ENCODE measurements at regions not wholly inside any gene's neighbourhood (a gene's known extent, or its start where the extent isn't known, plus 50 kb on each side); places are given as distances from the start of the nearest gene placed in this dataset.

DNA sequence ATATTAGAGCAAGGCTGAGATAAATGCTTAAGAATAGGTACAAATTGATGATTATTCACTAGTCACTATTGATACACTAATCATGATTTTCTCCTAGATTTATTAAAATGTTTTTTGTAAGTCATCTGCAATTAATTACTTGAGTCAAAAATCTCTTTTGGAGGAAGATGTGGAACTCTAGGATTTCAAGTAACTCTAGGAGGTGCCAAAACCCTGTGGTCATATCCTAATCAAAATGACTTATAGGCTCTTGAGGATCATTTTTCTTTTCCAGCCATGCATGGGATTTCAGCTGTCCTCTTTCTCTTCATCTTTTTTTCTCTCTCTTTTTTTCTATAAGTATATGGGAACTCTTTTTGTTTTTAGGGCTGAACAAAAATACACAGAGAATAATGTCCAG, 141.8 kb upstream of the CD180 start:
- no peak for TF ChIP-seq CTCF (conservative IDR thresholded peaks at IDR 0.05; ENCODE audit: low read depth, low read length)
- H3K4me3 ChIP-seq (ENCODE audit: low read depth, low read length) = no peak overlapping the region
- DNase-seq (ENCODE audit: low read depth) = peak; percentile 28

- no peak for DNase-seq (ENCODE audit: low read depth)
- H3K4me3 ChIP-seq (ENCODE audit: low read depth, low read length) = no peak overlapping the region
- no peak for TF ChIP-seq CTCF (conservative IDR thresholded peaks at IDR 0.05; ENCODE audit: low read depth, low read length)
These were observed 141.2 kb upstream of the CD180 start for GRCh38 chr5:67337751-67338150.

- no peak for TF ChIP-seq CTCF (conservative IDR thresholded peaks at IDR 0.05; ENCODE audit: low read depth, low read length)
- H3K4me3 ChIP-seq (ENCODE audit: low read depth, low read length) = no peak overlapping the region
- DNase-seq (ENCODE audit: low read depth) = no peak
These were observed 138.8 kb upstream of the CD180 start for GRCh38 chr5:67335426-67335825.

GRCh38 chr5:67334373-67334772, 137.8 kb upstream of the CD180 start:
- H3K4me3 ChIP-seq (ENCODE audit: low read depth, low read length) = no peak overlapping the region
- DNase-seq (ENCODE audit: low read depth) = no peak
- no peak for TF ChIP-seq CTCF (conservative IDR thresholded peaks at IDR 0.05; ENCODE audit: low read depth, low read length)

DNA sequence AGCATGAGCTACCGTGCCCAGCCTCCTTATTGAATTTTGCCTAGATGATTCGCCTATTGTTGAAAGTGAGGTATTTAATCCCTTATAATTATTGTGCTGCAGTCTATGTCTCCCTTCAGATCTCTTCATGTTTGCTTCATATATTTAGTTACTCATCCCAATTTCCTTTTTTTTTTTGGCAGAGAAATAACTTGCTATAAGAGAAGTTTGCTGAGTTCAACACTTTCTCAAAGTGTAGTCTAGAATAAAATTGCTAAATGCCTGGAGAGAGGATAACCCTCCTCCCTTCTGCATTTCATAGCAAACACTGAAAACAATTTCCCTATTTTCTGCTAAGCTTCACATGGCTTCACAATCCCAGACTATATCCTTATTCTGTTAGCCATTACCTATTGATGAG, 136.6 kb upstream of the CD180 start:
- TF ChIP-seq CTCF (conservative IDR thresholded peaks at IDR 0.05; ENCODE audit: low read depth, low read length) = no peak
- no peak overlapping the region for H3K4me3 ChIP-seq (ENCODE audit: low read depth, low read length)
- no peak for DNase-seq (ENCODE audit: low read depth)

GRCh38 chr5:67331296-67331925, 134.8 kb upstream of the CD180 start:
- TF ChIP-seq CTCF (conservative IDR thresholded peaks at IDR 0.05; ENCODE audit: low read depth, low read length) = no peak
- H3K4me3 ChIP-seq (ENCODE audit: low read depth, low read length) = no peak overlapping the region
- no peak for DNase-seq (ENCODE audit: low read depth)

DNA sequence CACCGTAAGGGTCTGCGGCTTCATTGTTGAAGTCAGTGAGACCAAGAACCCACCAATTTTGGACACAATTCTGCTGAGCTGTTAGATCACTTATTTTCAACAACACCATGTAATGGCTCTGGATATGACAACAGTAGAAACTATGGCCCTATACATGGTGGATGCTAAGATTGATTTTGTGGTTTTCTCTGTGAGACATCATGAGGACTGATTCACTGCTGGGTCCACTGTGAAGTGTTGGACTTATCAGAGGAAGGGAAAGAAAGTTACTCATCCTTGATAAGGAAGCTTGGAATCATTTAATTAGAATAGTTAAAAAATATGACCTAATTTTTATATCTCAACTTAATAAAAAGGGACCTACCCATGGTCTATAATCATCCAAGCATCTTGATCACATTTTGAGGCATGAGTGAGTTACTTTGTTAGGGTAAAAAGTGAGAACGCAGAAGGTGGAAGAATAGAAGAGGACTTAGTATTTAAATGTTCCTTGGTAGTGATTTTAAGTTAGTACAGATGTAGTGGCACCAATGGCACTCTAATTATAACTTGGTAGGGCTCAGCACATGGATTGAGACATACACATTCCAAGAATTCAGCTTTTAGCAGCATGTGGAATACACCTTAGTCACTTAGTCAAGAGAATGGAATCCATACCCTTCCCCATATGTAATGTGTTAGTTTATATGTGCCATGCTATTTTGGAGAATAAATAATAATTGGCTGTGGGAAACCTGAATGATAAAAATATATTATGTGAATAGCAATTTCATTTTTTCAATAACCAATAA, 123.5 kb upstream of the CD180 start:
- TF ChIP-seq CTCF (conservative IDR thresholded peaks at IDR 0.05; ENCODE audit: low read depth, low read length) = no peak
- DNase-seq (ENCODE audit: low read depth) = peak; percentile 26
- H3K4me3 ChIP-seq (ENCODE audit: low read depth, low read length) = no peak overlapping the region
